GM21515 (cell line): ENCODE measurements at regions not wholly inside any gene's neighbourhood (a gene's known extent, or its start where the extent isn't known, plus 50 kb on each side); places are given as distances from the start of the nearest gene placed in this dataset.

Experiments
- ATAC-seq: cut with Tn5 transposase; IDR thresholded peaks from one replicate; pipeline ENCODE4 v1.9.1; 2021; ENCODE audit not compliant: unreplicated experiment

GRCh38 chr15:98412852-98413251, 235.5 kb upstream of the IGF1R start:
- ATAC-seq: no peak

GRCh38 chr15:98413933-98414546, 234.3 kb upstream of the IGF1R start:
- no peak for ATAC-seq

- no peak for ATAC-seq
These were observed 232.0 kb upstream of the IGF1R start for GRCh38 chr15:98416222-98416855.

GRCh38 chr15:98417346-98417745, 231.0 kb upstream of the IGF1R start:
- no peak for ATAC-seq

GRCh38 chr15:98418122-98418521, 230.2 kb upstream of the IGF1R start:
- ATAC-seq: no peak

- no peak for ATAC-seq
These were observed 229.1 kb upstream of the IGF1R start for GRCh38 chr15:98419173-98419780.

GRCh38 chr15:98420837-98421236, 227.5 kb upstream of the IGF1R start:
- ATAC-seq: no peak

GRCh38 chr15:98421419-98422129, 226.8 kb upstream of the IGF1R start:
- ATAC-seq: peak; percentile 78

GRCh38 chr15:98422130-98422478, 226.2 kb upstream of the IGF1R start:
- no peak for ATAC-seq

GRCh38 chr15:98425173-98425572, 223.2 kb upstream of the IGF1R start:
- no peak for ATAC-seq

- ATAC-seq: no peak
These were observed 221.0 kb upstream of the IGF1R start for GRCh38 chr15:98427321-98427720.

- peak; percentile 92 for ATAC-seq
These were observed 219.9 kb upstream of the IGF1R start for GRCh38 chr15:98428253-98428989.

GRCh38 chr15:98431171-98431570, 217.2 kb upstream of the IGF1R start:
- ATAC-seq: no peak

- ATAC-seq: no peak
These were observed 215.0 kb upstream of the IGF1R start for GRCh38 chr15:98433346-98433745.

GRCh38 chr15:98433856-98434255, 214.5 kb upstream of the IGF1R start:
- no peak for ATAC-seq

- no peak for ATAC-seq
These were observed 210.6 kb upstream of the IGF1R start for GRCh38 chr15:98437752-98438151.

- no peak for ATAC-seq
These were observed 210.0 kb upstream of the IGF1R start for GRCh38 chr15:98438326-98438725.

- no peak for ATAC-seq
These were observed 209.4 kb upstream of the IGF1R start for GRCh38 chr15:98438907-98439306.

GRCh38 chr15:98439523-98439942, 208.8 kb upstream of the IGF1R start:
- ATAC-seq: no peak

- ATAC-seq: no peak
These were observed 207.4 kb upstream of the IGF1R start for GRCh38 chr15:98440917-98441316.

GRCh38 chr15:98441599-98441998, 206.7 kb upstream of the IGF1R start:
- ATAC-seq: no peak
